IPS DF 6.9 (cell line): ENCODE measurements at regions not wholly inside any gene's neighbourhood (a gene's known extent, or its start where the extent isn't known, plus 50 kb on each side); places are given as distances from the start of the nearest gene placed in this dataset.

Source experiments
- DNase-seq: peaks from one replicate; pipeline ENCODE4 v3.0.0-alpha.2; 2013; ENCODE audit warnings: low read depth, low spot score
- H3K27ac ChIP-seq: one replicate; pipeline ENCODE4 v1.5.1; 2013; ENCODE audit warnings: low read length, control low read depth
- H3K27me3 ChIP-seq: 2 replicates; pipeline ENCODE4 v1.6.1; 2013; ENCODE audit warnings: mild to moderate bottlenecking, low read length; ENCODE audit not compliant: control insufficient read depth, insufficient read depth
- H3K36me3 ChIP-seq: 2 replicates; pipeline ENCODE4 v1.6.1; 2013; ENCODE audit warnings: low read length; ENCODE audit not compliant: control insufficient read depth, insufficient read depth
- H3K4me1 ChIP-seq: 2 replicates; pipeline ENCODE4 v1.6.1; 2013; ENCODE audit warnings: low read length; ENCODE audit not compliant: control insufficient read depth, insufficient read depth
- H3K4me3 ChIP-seq: 2 replicates; pipeline ENCODE4 v1.5.1; 2013; ENCODE audit warnings: mild to moderate bottlenecking, low read length
- H3K9me3 ChIP-seq: 2 replicates; pipeline ENCODE4 v1.6.1; 2013; ENCODE audit warnings: low read length, inconsistent platforms; ENCODE audit not compliant: control insufficient read depth, insufficient read depth
- WGBS: extraction: QIAGEN DNeasy Blood & Tissue Kit; methylation state at CpG from one replicate; pipeline ENCODE4 v1.1.7; 2013; ENCODE audit warnings: mixed read lengths, missing lambda C conversion rate; ENCODE audit not compliant: insufficient read length, insufficient coverage; 5-methylcytosine and 5-hydroxymethylcytosine counted together

DNA sequence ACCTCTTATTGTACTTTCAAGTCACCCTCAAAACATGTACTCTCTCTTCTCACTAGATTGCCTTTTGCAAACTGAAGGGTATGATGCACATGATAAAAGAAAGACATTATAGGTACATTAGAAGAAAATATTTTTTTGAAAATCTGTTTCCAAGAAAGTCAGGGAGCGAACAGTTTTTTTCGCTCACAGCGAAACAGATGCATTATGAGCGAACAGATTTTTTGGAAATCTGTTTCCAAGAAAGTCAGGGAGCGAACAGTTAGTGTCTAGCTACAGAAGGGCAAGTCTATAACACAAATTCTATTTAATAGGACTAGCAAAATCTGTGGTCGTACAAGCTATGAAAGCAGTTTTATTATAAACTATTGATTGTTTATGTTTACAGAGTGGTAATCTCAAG, 296.2 kb upstream of the ANO3 start:
- Histone ChIP-seq H3K36me3 (no peaks in the 10 kb centered on the region), H3K9me3 (no peaks in the 10 kb centered on the region), H3K27ac (no peak overlapping the region), H3K27me3 (no peaks in the 10 kb centered on the region), H3K4me3 (no peak overlapping the region), H3K4me1 (no peaks in the 10 kb centered on the region)
- no CpG with 5 or more reads among the region's 6 CpGs for whole genome bisulfite sequencing
- DNase-seq = no peak

DNA sequence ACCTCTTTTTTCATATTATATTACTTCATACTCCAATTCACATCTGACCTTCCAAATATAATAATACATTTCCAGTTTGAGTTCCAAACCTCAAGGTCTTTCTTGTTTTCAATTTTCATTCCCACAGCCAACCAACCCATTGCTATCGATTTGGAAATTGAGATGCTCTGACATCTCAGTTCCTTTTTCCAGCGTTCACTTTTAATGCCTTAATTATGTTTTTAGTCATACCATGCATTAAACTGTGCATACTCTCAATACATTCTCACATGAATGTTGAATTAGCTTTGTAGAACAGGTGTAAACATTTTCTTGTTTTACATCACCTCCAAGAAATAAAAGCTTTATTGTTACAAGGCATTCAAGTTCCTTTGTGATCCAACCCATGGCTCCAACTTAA, 294.2 kb upstream of the ANO3 start:
- Histone ChIP-seq H3K27ac (no peak overlapping the region), H3K36me3 (no peaks in the 10 kb centered on the region), H3K27me3 (no peaks in the 10 kb centered on the region), H3K4me1 (no peaks in the 10 kb centered on the region), H3K4me3 (no peak overlapping the region), H3K9me3 (no peaks in the 10 kb centered on the region)
- no peak for DNase-seq
- no CpG with 5 or more reads among the region's 2 CpGs for WGBS

DNA sequence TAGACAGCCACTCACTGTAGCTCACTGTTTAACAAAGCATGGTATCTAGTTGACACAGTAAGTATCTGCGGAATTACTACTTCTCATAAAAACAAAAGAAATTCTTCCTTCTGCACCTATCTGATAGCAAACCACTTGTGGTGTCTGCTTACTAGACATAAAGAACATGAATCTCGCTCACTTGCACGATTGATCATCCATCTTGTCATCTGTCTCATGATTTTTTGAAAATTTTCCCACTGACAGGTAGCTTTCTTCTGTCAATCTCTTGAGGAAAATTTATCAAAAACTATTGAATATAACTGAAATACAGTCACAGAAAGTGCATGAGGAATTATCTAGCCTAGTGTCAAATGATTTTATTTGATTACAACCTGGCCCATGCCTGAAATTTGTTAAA, 291.6 kb upstream of the ANO3 start:
- no peaks in the 10 kb centered on the region for H3K4me1 ChIP-seq
- H3K27me3 ChIP-seq = no peaks in the 10 kb centered on the region
- H3K36me3 ChIP-seq = no peaks in the 10 kb centered on the region
- H3K27ac ChIP-seq = no peak overlapping the region
- H3K9me3 ChIP-seq = no peaks in the 10 kb centered on the region
- no CpG with 5 or more reads among the region's 3 CpGs for WGBS
- DNase-seq = no peak
- H3K4me3 ChIP-seq = no peak overlapping the region

DNA sequence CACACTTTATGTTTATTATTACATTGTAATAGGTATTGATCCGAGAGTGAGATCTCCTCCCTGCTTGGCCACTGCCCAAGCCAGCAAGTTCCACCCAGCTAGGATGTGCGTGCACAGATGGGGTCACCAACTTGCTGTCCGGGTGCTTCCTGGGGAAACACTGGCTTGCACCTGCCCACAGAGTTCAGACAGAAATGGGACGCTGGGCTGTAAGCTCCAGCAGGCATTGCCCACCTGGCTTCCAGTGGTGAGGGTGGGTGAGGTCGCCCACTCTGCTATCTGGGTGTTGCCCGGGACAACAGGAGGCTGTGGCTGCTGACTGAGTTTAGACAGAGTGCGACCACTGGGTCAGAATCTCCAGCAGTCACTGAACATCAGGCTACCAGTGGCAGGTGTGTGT, 289.8 kb upstream of the ANO3 start:
- Histone ChIP-seq H3K4me3 (no peak overlapping the region), H3K4me1 (no peaks in the 10 kb centered on the region), H3K27me3 (no peaks in the 10 kb centered on the region), H3K27ac (no peak overlapping the region), H3K36me3 (no peaks in the 10 kb centered on the region), H3K9me3 (no peaks in the 10 kb centered on the region)
- no peak for DNase-seq
- no CpG with 5 or more reads among the region's 7 CpGs for WGBS

DNA sequence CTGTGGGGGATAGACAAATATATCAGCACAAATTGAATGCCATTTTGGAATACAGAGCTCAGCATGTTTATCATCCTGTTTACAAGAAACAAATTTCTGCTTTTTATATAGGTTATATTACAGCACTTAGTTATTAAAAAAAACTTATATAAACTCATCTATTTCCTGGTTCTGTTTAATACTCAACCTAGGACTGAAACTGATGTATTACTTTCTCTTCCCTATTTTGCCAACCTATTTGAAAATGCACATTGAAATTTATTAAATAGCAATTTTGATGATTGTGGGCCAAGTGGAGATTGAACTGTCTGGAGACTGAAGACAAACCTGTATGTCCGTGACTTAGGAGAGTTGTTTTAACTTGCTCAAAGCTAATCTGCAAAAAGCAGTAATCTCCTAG, 288.3 kb upstream of the ANO3 start:
- Histone ChIP-seq H3K4me1 (no peaks in the 10 kb centered on the region), H3K27ac (no peak overlapping the region), H3K27me3 (no peaks in the 10 kb centered on the region), H3K4me3 (no peak overlapping the region), H3K9me3 (no peaks in the 10 kb centered on the region), H3K36me3 (no peaks in the 10 kb centered on the region)
- whole genome bisulfite sequencing = no CpG with 5 or more reads among the region's 1 CpG
- DNase-seq = no peak

DNA sequence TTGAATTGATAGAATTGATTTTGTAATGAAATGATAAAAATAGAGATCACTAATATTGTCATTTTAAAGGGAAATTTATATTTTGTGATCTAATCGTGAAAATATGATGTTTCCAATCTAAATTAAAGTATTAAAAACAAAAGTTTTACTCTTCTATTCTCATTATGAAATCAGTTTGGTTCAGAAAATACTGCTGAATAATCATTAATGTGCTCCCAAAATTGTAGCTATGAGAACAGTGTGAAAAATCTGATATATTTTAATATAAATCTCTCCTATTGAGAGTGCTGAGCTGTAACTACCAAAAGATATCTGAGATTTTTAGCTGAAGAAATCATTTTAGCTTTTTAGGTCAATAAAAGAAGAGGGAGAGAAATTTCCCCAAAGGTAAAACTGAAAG, 287.5 kb upstream of the ANO3 start:
- H3K4me3 ChIP-seq = no peak overlapping the region
- H3K27me3 ChIP-seq = no peaks in the 10 kb centered on the region
- H3K9me3 ChIP-seq = no peaks in the 10 kb centered on the region

DNA sequence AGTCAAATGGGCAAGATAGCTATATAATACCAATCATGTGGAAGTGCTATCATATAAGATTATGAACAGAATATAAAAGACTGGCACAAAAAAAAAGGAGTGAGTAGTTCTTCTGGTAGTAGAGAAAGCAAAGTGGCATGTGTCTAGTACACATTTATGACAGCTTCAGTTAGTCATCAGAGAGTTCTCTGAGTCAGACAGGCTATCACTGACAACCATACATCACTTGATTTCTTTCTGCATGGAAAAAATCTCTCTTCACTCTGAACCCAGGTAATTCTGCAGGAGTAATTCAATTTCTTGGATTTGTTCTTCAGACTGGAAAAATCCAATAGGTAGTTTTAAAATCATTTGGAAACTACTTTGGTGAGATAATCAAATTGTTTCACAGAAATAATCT, 286.8 kb upstream of the ANO3 start:
- Histone ChIP-seq H3K9me3 (no peaks in the 10 kb centered on the region), H3K27me3 (no peaks in the 10 kb centered on the region), H3K4me3 (no peak overlapping the region), H3K36me3 (no peaks in the 10 kb centered on the region), H3K27ac (no peak overlapping the region), H3K4me1 (no peaks in the 10 kb centered on the region)
- no peak for DNase-seq

More for the DNA sequence above, 287.5 kb upstream of the ANO3 start:
- WGBS = no CpG with 5 or more reads among the region's 1 CpG
- DNase-seq = no peak
- Histone ChIP-seq H3K36me3 (no peaks in the 10 kb centered on the region), H3K4me1 (no peaks in the 10 kb centered on the region), H3K27ac (no peak overlapping the region)

DNA sequence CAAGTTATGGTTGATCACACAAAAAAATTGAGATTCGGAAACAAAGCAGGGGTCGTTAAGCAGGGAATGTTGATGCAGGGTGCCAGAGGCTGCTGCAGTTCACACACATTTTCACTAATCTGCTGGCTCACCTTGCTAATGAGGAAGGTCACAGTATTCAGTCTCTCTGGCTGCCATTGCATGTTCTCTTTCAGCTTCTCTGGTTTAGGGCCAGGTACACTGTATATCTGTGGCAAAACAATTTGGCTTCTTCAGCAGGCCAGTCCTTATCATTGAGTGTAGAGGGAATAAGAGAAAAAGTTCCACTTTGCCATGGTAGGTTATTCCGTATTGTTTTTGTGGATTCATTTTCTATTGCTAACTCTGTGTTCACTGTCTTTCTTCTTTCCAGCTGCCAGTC, 283.7 kb upstream of the ANO3 start:
- no peaks in the 10 kb centered on the region for H3K9me3 ChIP-seq
- DNase-seq = no peak
- H3K27me3 ChIP-seq = no peaks in the 10 kb centered on the region
- H3K4me1 ChIP-seq = no peaks in the 10 kb centered on the region
- H3K27ac ChIP-seq = no peak overlapping the region
- no CpG with 5 or more reads among the region's 3 CpGs for WGBS
- H3K36me3 ChIP-seq = no peaks in the 10 kb centered on the region
- H3K4me3 ChIP-seq = no peak overlapping the region

DNA sequence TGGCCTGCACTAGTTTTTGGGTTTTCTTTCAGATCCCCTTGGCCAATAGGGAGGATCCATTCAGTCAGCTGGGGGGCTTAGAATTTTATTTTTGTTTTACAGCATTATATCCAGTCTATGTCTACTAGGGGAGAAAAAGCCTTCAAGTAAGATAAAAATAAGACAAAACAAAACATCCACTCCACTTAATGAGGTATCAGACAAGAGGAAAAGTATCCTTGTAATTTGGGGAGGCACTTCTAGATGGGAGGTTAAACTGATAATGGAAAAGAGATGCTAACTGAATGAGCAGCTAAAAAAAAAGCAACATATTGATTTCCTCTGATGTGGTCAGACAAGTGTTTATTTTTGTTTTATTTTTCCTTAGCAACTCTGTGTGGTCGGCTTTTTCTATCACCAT, 278.0 kb upstream of the ANO3 start:
- no peak overlapping the region for H3K27ac ChIP-seq
- no peaks in the 10 kb centered on the region for H3K36me3 ChIP-seq

DNA sequence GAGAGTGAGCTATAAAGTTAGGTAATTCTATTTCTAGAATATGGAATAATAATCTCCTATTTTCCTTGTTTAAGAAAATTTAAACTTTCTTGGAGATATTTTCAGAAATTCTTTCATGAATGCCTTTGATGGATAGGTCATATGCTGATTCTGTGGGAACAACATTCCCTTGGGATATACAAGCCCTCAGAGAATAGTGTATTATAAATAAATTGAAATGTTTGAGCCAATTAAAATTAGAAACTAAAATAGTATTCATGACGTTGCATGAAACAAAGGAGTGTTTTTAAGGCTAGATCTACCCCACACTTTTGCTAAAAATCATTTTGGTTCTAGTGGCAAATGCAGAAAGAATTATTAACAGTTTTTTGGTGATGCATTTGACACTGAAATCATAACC, 269.3 kb upstream of the ANO3 start:
- no peaks in the 10 kb centered on the region for H3K4me1 ChIP-seq
- no peak overlapping the region for H3K27ac ChIP-seq
- H3K9me3 ChIP-seq = no peaks in the 10 kb centered on the region
- H3K27me3 ChIP-seq = no peaks in the 10 kb centered on the region
- 100% methylated on average over 1 of the region's 1 CpG for WGBS
- no peaks in the 10 kb centered on the region for H3K36me3 ChIP-seq
- H3K4me3 ChIP-seq = no peak overlapping the region
- no peak for DNase-seq

More for the DNA sequence above, 278.0 kb upstream of the ANO3 start:
- Histone ChIP-seq H3K4me3 (no peak overlapping the region), H3K27me3 (no peaks in the 10 kb centered on the region), H3K9me3 (no peaks in the 10 kb centered on the region), H3K4me1 (no peaks in the 10 kb centered on the region)
- no peak for DNase-seq
- WGBS = no CpG with 5 or more reads among the region's 1 CpG

DNA sequence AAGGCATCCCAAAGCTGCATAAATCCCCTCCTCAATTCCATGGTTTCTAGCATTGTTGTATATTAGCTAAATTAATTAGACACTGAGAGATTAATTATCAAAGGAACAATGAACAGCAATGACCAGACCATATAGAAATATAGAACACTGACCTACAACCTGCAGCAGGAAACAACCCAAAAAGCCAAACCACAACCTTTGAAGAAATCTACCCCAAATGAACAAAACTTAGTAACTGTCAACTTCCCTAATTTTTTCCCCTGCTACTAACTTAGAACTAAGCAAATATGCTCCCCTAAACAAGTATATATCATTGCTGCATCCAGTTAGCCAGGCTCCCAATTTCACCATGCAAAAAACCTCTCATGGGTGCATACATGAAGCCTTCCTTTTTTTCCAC, 268.0 kb upstream of the ANO3 start:
- no peaks in the 10 kb centered on the region for H3K9me3 ChIP-seq
- no peaks in the 10 kb centered on the region for H3K27me3 ChIP-seq
- no peak overlapping the region for H3K27ac ChIP-seq
- no peaks in the 10 kb centered on the region for H3K36me3 ChIP-seq
- DNase-seq = no peak
- no peaks in the 10 kb centered on the region for H3K4me1 ChIP-seq
- H3K4me3 ChIP-seq = no peak overlapping the region
